ENCODE measurements at regions not wholly inside any gene's neighbourhood (a gene's known extent, or its start where the extent isn't known, plus 50 kb on each side); places are given as distances from the start of the nearest gene placed in this dataset.

DNA sequence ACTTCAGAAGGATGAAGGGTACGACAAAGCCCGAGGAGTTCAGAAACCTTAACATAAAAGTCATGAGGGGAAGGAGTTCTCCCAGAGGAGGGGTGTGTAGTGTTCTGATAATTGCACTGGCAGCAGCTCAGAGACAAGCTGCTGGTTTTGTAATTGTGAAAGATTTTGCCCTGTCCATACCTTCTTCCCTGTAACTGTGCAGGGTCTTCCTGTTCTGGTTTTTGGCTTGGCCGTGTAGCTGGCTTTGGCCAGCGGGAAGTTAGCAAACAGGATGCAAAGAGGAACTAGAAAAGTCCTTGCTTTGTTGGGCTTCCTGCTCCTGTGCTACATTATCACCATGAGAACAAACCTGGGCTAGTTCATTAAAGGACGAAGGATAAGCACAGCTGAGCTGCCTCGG, 160.8 kb downstream of the LPIN1 start:
- H3K27ac ChIP-seq (ENCODE audit: low read depth, low read length, poor library complexity, severe bottlenecking): no peak overlapping the region
- H3K9me2 ChIP-seq (ENCODE audit: insufficient read depth, low read length): no peaks in the 10 kb centered on the region
- H3K79me2 ChIP-seq (ENCODE audit: insufficient read depth, low read depth, low read length): no peaks in the 10 kb centered on the region
- ChIA-PET CTCF (ENCODE audit: unreplicated experiment) (no interaction called here), POLR2A (interaction anchor here (0.7 to 0.8 kb wide), 2 partner anchors 8 to 33 kb away, joined by 3 read pairs; no protein-coding TSS in a partner anchor)
- intact Hi-C loops (cut with micrococcal nuclease; ENCODE audit: unreplicated experiment): no loop called here
- H4K20me1 ChIP-seq (ENCODE audit: insufficient read depth, low read length): no peaks in the 10 kb centered on the region
- no peak for TF ChIP-seq EZH2phosphoT487 (IDR thresholded peaks at IDR 0.05; ENCODE audit: borderline replicate concordance, low read depth, low read length)
- TF ChIP-seq, protein P1, sequence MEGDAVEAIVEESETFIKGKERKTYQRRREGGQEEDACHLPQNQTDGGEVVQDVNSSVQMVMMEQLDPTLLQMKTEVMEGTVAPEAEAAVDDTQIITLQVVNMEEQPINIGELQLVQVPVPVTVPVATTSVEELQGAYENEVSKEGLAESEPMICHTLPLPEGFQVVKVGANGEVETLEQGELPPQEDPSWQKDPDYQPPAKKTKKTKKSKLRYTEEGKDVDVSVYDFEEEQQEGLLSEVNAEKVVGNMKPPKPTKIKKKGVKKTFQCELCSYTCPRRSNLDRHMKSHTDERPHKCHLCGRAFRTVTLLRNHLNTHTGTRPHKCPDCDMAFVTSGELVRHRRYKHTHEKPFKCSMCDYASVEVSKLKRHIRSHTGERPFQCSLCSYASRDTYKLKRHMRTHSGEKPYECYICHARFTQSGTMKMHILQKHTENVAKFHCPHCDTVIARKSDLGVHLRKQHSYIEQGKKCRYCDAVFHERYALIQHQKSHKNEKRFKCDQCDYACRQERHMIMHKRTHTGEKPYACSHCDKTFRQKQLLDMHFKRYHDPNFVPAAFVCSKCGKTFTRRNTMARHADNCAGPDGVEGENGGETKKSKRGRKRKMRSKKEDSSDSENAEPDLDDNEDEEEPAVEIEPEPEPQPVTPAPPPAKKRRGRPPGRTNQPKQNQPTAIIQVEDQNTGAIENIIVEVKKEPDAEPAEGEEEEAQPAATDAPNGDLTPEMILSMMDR (conservative IDR thresholded peaks at IDR 0.05; ENCODE audit: low read length): no peak
- no peaks in the 10 kb centered on the region for H3K36me3 ChIP-seq (ENCODE audit: insufficient read depth, low read length)
- H3K9me3 ChIP-seq (ENCODE audit: low read length): no peaks in the 10 kb centered on the region; the same call in 1 of the 2 replicates
- H3K4me3 ChIP-seq (ENCODE audit: low read depth, low read length, poor library complexity, severe bottlenecking): no peak overlapping the region
- peaks cover 22% of the 10 kb centered on the region for H3K4me1 ChIP-seq (ENCODE audit: insufficient read depth, low read length, poor library complexity, severe bottlenecking)
- no peak overlapping the region for H2AFZ ChIP-seq (ENCODE audit: low read length)
- DNase-seq (ENCODE audit: low spot score): peak; percentile 25
- BruUV-seq (replicated peaks): no TSS peak
- H3K4me2 ChIP-seq (ENCODE audit: low read length): 0 out of 2 replicates have a peak overlapping the region, but pooled peaks have one; percentile 6

DNA sequence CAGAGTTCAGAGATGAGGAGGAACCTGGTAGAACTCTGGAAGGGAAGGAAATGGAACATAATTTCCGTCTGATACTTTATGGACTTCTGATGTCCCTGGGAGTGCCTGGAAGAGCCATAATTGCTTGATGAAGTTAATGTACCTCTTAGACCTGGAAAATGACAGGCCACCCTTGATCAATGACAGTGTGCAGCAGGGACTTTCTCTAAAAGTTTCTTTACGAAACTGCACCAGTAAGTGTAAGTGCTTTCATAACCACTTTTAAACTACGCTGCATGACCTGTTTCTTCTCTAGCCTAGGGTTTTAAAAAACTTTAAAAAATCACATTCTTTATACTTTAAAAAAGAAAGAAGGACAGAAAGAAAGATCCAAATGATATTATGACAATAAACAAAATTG, 164.5 kb downstream of the LPIN1 start:
- Histone ChIP-seq H3K79me2 (ENCODE audit: insufficient read depth, low read depth, low read length) (no peaks in the 10 kb centered on the region), H3K4me1 (ENCODE audit: insufficient read depth, low read length, poor library complexity, severe bottlenecking) (peaks cover 7% of the 10 kb centered on the region), H3K4me3 (ENCODE audit: low read depth, low read length, poor library complexity, severe bottlenecking) (no peak overlapping the region), H3K4me2 (ENCODE audit: low read length) (no peak overlapping the region), H3K9me3 (ENCODE audit: low read length) (peaks cover 11% of the 10 kb centered on the region; the same call in 1 of the 2 replicates), H3K36me3 (ENCODE audit: insufficient read depth, low read length) (no peaks in the 10 kb centered on the region), H4K20me1 (ENCODE audit: insufficient read depth, low read length) (no peaks in the 10 kb centered on the region), H2AFZ (ENCODE audit: low read length) (no peak overlapping the region), H3K27ac (ENCODE audit: low read depth, low read length, poor library complexity, severe bottlenecking) (no peak overlapping the region), H3K9me2 (ENCODE audit: insufficient read depth, low read length) (no peaks in the 10 kb centered on the region)
- DNase-seq (ENCODE audit: low spot score): no peak
- ChIA-PET CTCF (ENCODE audit: unreplicated experiment) (no interaction called here), POLR2A (no interaction called here)
- no TSS peak for BruUV-seq (replicated peaks)
- TF ChIP-seq, protein P1 (conservative IDR thresholded peaks at IDR 0.05; ENCODE audit: low read length): no peak
- no peak for TF ChIP-seq EZH2phosphoT487 (IDR thresholded peaks at IDR 0.05; ENCODE audit: borderline replicate concordance, low read depth, low read length)
- intact Hi-C loops (cut with micrococcal nuclease; ENCODE audit: unreplicated experiment): no loop called here

DNA sequence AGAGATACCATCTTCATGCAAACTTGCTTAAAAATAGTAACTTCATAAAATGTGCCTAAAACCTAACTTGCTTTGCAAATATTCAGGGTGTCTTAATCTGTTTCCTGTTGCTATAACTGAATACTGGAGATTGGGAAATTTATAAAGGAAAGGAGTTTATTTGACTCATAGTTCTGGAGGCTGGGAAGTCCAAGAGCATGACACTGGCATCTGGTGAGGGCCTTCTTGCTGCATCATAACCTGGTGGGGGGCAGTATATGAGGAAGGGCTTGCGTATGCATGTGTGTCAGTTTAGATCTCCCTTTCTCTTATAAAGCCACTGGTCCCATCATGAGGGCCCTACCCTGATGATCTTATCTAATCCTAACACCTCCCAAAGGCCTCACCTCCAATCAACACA, 166.5 kb downstream of the LPIN1 start:
- intact Hi-C loops (cut with micrococcal nuclease; ENCODE audit: unreplicated experiment): no loop called here
- H3K4me2 ChIP-seq (ENCODE audit: low read length): no peak overlapping the region
- no peaks in the 10 kb centered on the region for H3K9me2 ChIP-seq (ENCODE audit: insufficient read depth, low read length)
- no peak for TF ChIP-seq EZH2phosphoT487 (IDR thresholded peaks at IDR 0.05; ENCODE audit: borderline replicate concordance, low read depth, low read length)
- TF ChIP-seq, protein P1 (conservative IDR thresholded peaks at IDR 0.05; ENCODE audit: low read length): no peak
- H3K4me3 ChIP-seq (ENCODE audit: low read depth, low read length, poor library complexity, severe bottlenecking): no peak overlapping the region
- no peaks in the 10 kb centered on the region for H3K79me2 ChIP-seq (ENCODE audit: insufficient read depth, low read depth, low read length)
- no peak overlapping the region for H3K27ac ChIP-seq (ENCODE audit: low read depth, low read length, poor library complexity, severe bottlenecking)
- BruUV-seq (replicated peaks): no TSS peak
- H4K20me1 ChIP-seq (ENCODE audit: insufficient read depth, low read length): no peaks in the 10 kb centered on the region
- H3K9me3 ChIP-seq (ENCODE audit: low read length): peaks cover 11% of the 10 kb centered on the region; the same call in 1 of the 2 replicates
- no peak for DNase-seq (ENCODE audit: low spot score)
- H2AFZ ChIP-seq (ENCODE audit: low read length): no peak overlapping the region
- ChIA-PET POLR2A (no interaction called here), CTCF (ENCODE audit: unreplicated experiment) (no interaction called here)
- H3K4me1 ChIP-seq (ENCODE audit: insufficient read depth, low read length, poor library complexity, severe bottlenecking): no peaks in the 10 kb centered on the region
- H3K36me3 ChIP-seq (ENCODE audit: insufficient read depth, low read length): no peaks in the 10 kb centered on the region
